KOPT-K1 (cell line): ENCODE measurements at regions not wholly inside any gene's neighbourhood (a gene's known extent, or its start where the extent isn't known, plus 50 kb on each side); places are given as distances from the start of the nearest gene placed in this dataset.

Source experiments
- H3K27ac ChIP-seq: fragments of 200-600 bp; sonication (generic); 2 replicates; pipeline ENCODE4 v1.5.1; 2016; ENCODE audit warnings: antibody characterized with exemption, mild to moderate bottlenecking, low read depth, low read length; ENCODE audit not compliant: poor library complexity, severe bottlenecking
- H3K36me3 ChIP-seq: fragments of 200-600 bp; sonication (generic); 2 replicates; pipeline ENCODE4 v1.5.1; 2017; ENCODE audit warnings: antibody characterized with exemption, mild to moderate bottlenecking, low read length, moderate library complexity; ENCODE audit not compliant: insufficient read depth
- H3K9me3 ChIP-seq: fragments of 200-600 bp; sonication (generic); 2 replicates; pipeline ENCODE4 v1.5.1; 2017; ENCODE audit warnings: antibody characterized with exemption, low read length, mild to moderate bottlenecking; ENCODE audit not compliant: insufficient read depth, poor library complexity, severe bottlenecking

GRCh38 chr20:41678799-41679198 lies 60.6 kb upstream of the CHD6 start:
- Histone ChIP-seq H3K27ac (no peak overlapping the region), H3K36me3 (no peaks in the 10 kb centered on the region), H3K9me3 (no peaks in the 10 kb centered on the region)

- Histone ChIP-seq H3K36me3 (no peaks in the 10 kb centered on the region), H3K27ac (no peak overlapping the region), H3K9me3 (no peaks in the 10 kb centered on the region)
Measured at GRCh38 chr20:41672282-41672681, 54.1 kb upstream of the CHD6 start.

- no peak overlapping the region for H3K27ac ChIP-seq
- no peaks in the 10 kb centered on the region for H3K9me3 ChIP-seq
- no peaks in the 10 kb centered on the region for H3K36me3 ChIP-seq
Measured at GRCh38 chr20:41671143-41671542, 53.0 kb upstream of the CHD6 start.

- Histone ChIP-seq H3K9me3 (no peaks in the 10 kb centered on the region), H3K27ac (no peak overlapping the region), H3K36me3 (no peaks in the 10 kb centered on the region)
Measured at GRCh38 chr20:41670631-41671030, 52.5 kb upstream of the CHD6 start.

- Histone ChIP-seq H3K36me3 (no peaks in the 10 kb centered on the region), H3K9me3 (no peaks in the 10 kb centered on the region), H3K27ac (no peak overlapping the region)
Measured at GRCh38 chr20:41669708-41670263, 51.6 kb upstream of the CHD6 start.

- Histone ChIP-seq H3K9me3 (no peaks in the 10 kb centered on the region), H3K36me3 (no peaks in the 10 kb centered on the region), H3K27ac (no peak overlapping the region)
Measured at GRCh38 chr20:41668057-41668749, 50.0 kb upstream of the CHD6 start.
